Activated CD8-positive, alpha-beta T cell treated with anti-CD3 and anti-CD28 coated beads for 36 hours (primary cell): ENCODE measurements at regions not wholly inside any gene's neighbourhood (a gene's known extent, or its start where the extent isn't known, plus 50 kb on each side); places are given as distances from the start of the nearest gene placed in this dataset.
"Not testable (repeated sequence)": the region's sequence is repeated elsewhere in the genome, so short reads cannot be mapped to it uniquely, and the experiment has no call there.

Experiments
- ATAC-seq: fragments of 200-7000 bp; cut with Tn5 transposase; one replicate; pipeline ENCODE4 v1.10.0; 2021; ENCODE audit warnings: mild to moderate bottlenecking, moderate library complexity
- CTCF ChIA-PET: fragments of 350-600 bp; sonication (Branson Sonifier 250); formaldehyde crosslinking; loops from one replicate; lab custom pipeline; 2021; ENCODE audit warnings: antibody characterized with exemption; lab: Charles Lee
- POLR2A ChIA-PET: fragments of 350-600 bp; sonication (Branson Sonifier 250); formaldehyde crosslinking; loops from one replicate; lab custom pipeline; 2021; ENCODE audit warnings: antibody characterized with exemption; lab: Charles Lee
- DNase-seq: peaks from one replicate; pipeline ENCODE4 v3.0.0-alpha.2; 2020
- H3K27ac Mint-ChIP-seq: one replicate; pipeline ENCODE4 v1.8.0; 2021; ENCODE audit warnings: mild to moderate bottlenecking, mixed read lengths
- H3K27me3 Mint-ChIP-seq: one replicate; pipeline ENCODE4 v1.8.0; 2021; ENCODE audit warnings: mixed read lengths
- H3K36me3 Mint-ChIP-seq: one replicate; pipeline ENCODE4 v1.8.0; 2021; ENCODE audit warnings: low read depth, mixed read lengths
- H3K4me1 Mint-ChIP-seq: one replicate; pipeline ENCODE4 v1.8.0; 2021; ENCODE audit warnings: low read depth, mixed read lengths
- H3K4me3 Mint-ChIP-seq: one replicate; pipeline ENCODE4 v1.8.0; 2021; ENCODE audit warnings: mild to moderate bottlenecking, moderate library complexity, mixed read lengths
- H3K9me3 Mint-ChIP-seq: one replicate; pipeline ENCODE4 v1.8.0; 2021; ENCODE audit warnings: mixed read lengths
- CTCF ChIP-seq: fragments of 200-600 bp; IDR thresholded peaks from one replicate; pipeline ENCODE4 v1.8.0; 2022; ENCODE audit warnings: antibody characterized with exemption, mild to moderate bottlenecking
- intact Hi-C: fragments of 100-400 bp; cut with micrococcal nuclease; formaldehyde crosslinking; loops from one replicate; pipeline ENCODE4 v1.10.0; 2022

DNA sequence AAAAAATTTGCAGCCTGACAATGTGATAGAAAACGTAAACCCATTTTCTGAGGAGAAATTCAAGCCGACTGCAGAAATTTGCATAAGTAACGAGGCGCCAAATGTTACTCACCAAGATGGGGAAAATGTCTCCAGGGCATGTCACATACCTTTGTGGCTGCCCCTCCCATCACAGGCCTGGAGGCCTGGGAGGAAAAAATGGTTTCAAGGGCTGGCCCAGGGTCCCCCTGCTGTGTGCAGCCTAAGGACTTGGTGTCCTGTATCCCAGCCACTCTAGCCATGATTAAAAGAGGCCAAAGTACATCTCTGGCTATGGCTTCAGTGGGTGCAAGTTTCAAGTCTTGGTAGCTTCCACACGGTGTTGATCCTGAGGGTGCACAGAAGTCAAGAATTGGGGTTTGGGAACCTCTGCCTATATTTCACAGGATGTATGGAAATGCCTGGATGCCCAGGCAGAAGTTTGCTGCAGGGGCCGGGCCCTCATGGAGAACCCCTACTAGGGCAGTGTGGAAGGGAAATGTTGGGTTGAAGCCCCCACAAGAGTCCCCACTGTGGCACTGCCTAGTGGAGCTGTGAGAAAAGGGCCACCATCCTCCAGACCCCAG lies 1842.3 kb downstream of the PCDH9 start:
- Mint-ChIP-seq H3K4me3 (no peak overlapping the region), H3K27ac (no peak overlapping the region), H3K36me3 (no peaks in the 10 kb centered on the region), H3K4me1 (no peaks in the 10 kb centered on the region), H3K9me3 (peaks cover 14% of the 10 kb centered on the region), H3K27me3 (no peaks in the 10 kb centered on the region)
- POLR2A ChIA-PET: no interaction called here
- intact Hi-C loops: no loop called here
- CTCF ChIA-PET: no interaction called here
- TF ChIP-seq CTCF: no peak
- no peak for DNase-seq
- ATAC-seq: no peak

- no peak overlapping the region for H3K27ac Mint-ChIP-seq
Measured at GRCh38 chr13:65378943-65379519, 1851.1 kb downstream of the PCDH9 start.

GRCh38 chr13:65378484-65378883 lies 1851.7 kb downstream of the PCDH9 start:
- ChIA-PET POLR2A (no interaction called here), CTCF (interaction anchor here (1.1 kb wide), 1 partner anchor 14 kb away, joined by 4 read pairs; no protein-coding TSS in a partner anchor)
- no peak overlapping the region for H3K27ac Mint-ChIP-seq
- TF ChIP-seq CTCF: no peak
- ATAC-seq (no peak), DNase-seq (no peak)
- intact Hi-C loops: no loop called here
- no peak overlapping the region for H3K4me3 Mint-ChIP-seq
- H3K36me3 Mint-ChIP-seq: no peaks in the 10 kb centered on the region
- H3K27me3 Mint-ChIP-seq: no peaks in the 10 kb centered on the region
- H3K4me1 Mint-ChIP-seq: no peaks in the 10 kb centered on the region
- peaks cover 16% of the 10 kb centered on the region for H3K9me3 Mint-ChIP-seq

More at GRCh38 chr13:65378943-65379519, 1851.1 kb downstream of the PCDH9 start:
- Mint-ChIP-seq H3K4me3 (no peak overlapping the region), H3K36me3 (no peaks in the 10 kb centered on the region), H3K4me1 (no peaks in the 10 kb centered on the region), H3K27me3 (no peaks in the 10 kb centered on the region), H3K9me3 (peaks cover 17% of the 10 kb centered on the region)
- ATAC-seq (no peak), DNase-seq (no peak)
- ChIA-PET CTCF (no interaction called here), POLR2A (no interaction called here)
- no peak for TF ChIP-seq CTCF
- intact Hi-C loops: no loop called here

- no peaks in the 10 kb centered on the region for H3K27me3 Mint-ChIP-seq
- peaks cover 3% of the 10 kb centered on the region for H3K9me3 Mint-ChIP-seq
- ATAC-seq (no peak), DNase-seq (no peak)
- no peaks in the 10 kb centered on the region for H3K4me1 Mint-ChIP-seq
- no peak overlapping the region for H3K27ac Mint-ChIP-seq
- no peaks in the 10 kb centered on the region for H3K36me3 Mint-ChIP-seq
- ChIA-PET POLR2A (no interaction called here), CTCF (no interaction called here)
- no peak overlapping the region for H3K4me3 Mint-ChIP-seq
- TF ChIP-seq CTCF: no peak
- intact Hi-C loops: no loop called here
Measured at GRCh38 chr13:65368832-65369231, 1861.3 kb downstream of the PCDH9 start.

DNA sequence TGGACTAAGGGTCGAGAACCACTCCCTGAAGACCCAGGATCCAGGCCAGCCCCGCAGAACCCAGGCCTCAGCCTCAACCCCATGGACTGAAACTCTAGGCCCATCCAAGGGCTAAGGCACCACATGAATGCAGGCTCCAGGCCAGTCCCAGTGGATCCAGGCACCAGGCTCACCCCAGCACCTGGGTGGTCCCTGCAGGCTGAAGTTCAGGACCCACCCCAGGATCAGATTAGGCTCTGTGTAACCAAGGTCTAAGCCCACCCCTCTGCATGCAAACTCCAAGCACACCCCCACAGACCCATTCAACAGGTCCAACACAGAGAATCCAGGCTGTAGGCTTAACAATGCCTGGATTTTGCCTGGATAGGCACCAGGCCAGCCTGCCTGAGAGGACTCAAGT lies 1876.2 kb downstream of the PCDH9 start:
- H3K4me3 Mint-ChIP-seq: no peak overlapping the region
- ChIA-PET POLR2A (interaction anchor here (0.6 kb wide), 1 partner anchor 1503 kb away, joined by 3 read pairs; no protein-coding TSS in a partner anchor), CTCF (no interaction called here)
- intact Hi-C loops: no loop called here
- H3K9me3 Mint-ChIP-seq: peaks cover 7% of the 10 kb centered on the region
- H3K4me1 Mint-ChIP-seq: no peaks in the 10 kb centered on the region
- no peaks in the 10 kb centered on the region for H3K36me3 Mint-ChIP-seq
- no peak overlapping the region for H3K27ac Mint-ChIP-seq
- ATAC-seq: no peak
- H3K27me3 Mint-ChIP-seq: no peaks in the 10 kb centered on the region
- TF ChIP-seq CTCF: no peak
- DNase-seq: no peak

DNA sequence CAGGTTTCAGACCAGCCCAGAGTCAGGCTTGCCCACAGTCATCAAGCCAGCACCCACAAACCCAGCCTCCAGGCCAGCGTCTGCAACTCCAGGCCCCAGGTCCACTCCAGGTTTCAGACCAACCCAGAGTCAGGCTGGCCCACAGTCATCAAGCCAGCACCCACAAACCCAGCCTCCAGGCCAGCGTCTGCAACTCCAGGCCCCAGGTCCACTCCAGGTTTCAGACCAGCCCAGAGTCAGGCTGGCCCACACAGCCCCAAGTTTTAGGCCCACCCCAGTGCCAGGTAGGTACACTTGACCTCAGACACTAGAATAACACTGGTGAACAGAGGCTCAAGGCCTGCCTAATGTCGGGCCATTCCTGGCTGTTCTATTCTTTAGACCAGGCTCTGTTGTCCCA lies 1877.0 kb downstream of the PCDH9 start:
- POLR2A ChIA-PET, H3K36me3 Mint-ChIP-seq, CTCF ChIA-PET, intact Hi-C loops, H3K4me3 Mint-ChIP-seq, H3K27me3 Mint-ChIP-seq, ATAC-seq, H3K9me3 Mint-ChIP-seq, H3K27ac Mint-ChIP-seq, DNase-seq, H3K4me1 Mint-ChIP-seq: not testable (repeated sequence)
